ENCODE measurements at regions not wholly inside any gene's neighbourhood (a gene's known extent, or its start where the extent isn't known, plus 50 kb on each side); places are given as distances from the start of the nearest gene placed in this dataset.
"Not testable (repeated sequence)": the region's sequence is repeated elsewhere in the genome, so short reads cannot be mapped to it uniquely, and the experiment has no call there.

GRCh38 chr6:6074190-6074589, 67.5 kb upstream of the NRN1 start:
- no peak for TF ChIP-seq POLR2A (IDR thresholded peaks at IDR 0.05)
- Histone ChIP-seq H3K9me3 (peaks cover 0 to 3% (median 0%) of the 10 kb centered on the region in 12 donors), H3K27me3 (peaks cover 0 to 32% (median 0%) of the 10 kb centered on the region in 9 donors), H3K4me3 (no peak overlapping the region), H3K36me3 (no peaks in the 10 kb centered on the region), H3K27ac (no peak overlapping the region), H3K4me1 (no peaks in the 10 kb centered on the region)
- DNase-seq (no peak), ATAC-seq (no peak)
- intact Hi-C loops (cut with DNase I) = no loop called here

GRCh38 chr6:6068157-6068556, 61.4 kb upstream of the NRN1 start:
- H3K4me3 ChIP-seq; H3K36me3 ChIP-seq; H3K27ac ChIP-seq; ATAC-seq; intact Hi-C loops (cut with DNase I); DNase-seq; H3K4me1 ChIP-seq: not testable (repeated sequence)
- 87 to 93% (median 92%) methylated on average over 5 of the region's 5 CpGs for WGBS, 4 donors
- Histone ChIP-seq H3K9me3 (peaks cover 0 to 12% (median 5%) of the 10 kb centered on the region in 12 donors), H3K27me3 (peaks cover 0 to 23% (median 0%) of the 10 kb centered on the region in 9 donors)

- peaks cover 0 to 19% (median 9%) of the 10 kb centered on the region in 12 donors for H3K9me3 ChIP-seq
- no peaks in the 10 kb centered on the region for H3K36me3 ChIP-seq
- intact Hi-C loops (cut with DNase I) = loop anchor here in 9 of 10 donors (2.0 to 10.0 kb wide), 7 partner anchors 257 to 489 kb away; no protein-coding TSS in a partner anchor
- WGBS, 4 donors = 74 to 84% (median 78%) methylated on average over 22 to 25 of the region's 25 CpGs
- H3K27ac ChIP-seq = no peak overlapping the region
- H3K27me3 ChIP-seq = peaks cover 0 to 5% (median 0%) of the 10 kb centered on the region in 9 donors
- ATAC-seq (no peak), DNase-seq (no peak)
- TF ChIP-seq CTCF (IDR thresholded peaks at IDR 0.05) (no peak), POLR2A (IDR thresholded peaks at IDR 0.05) (no peak)
- H3K4me1 ChIP-seq = no peaks in the 10 kb centered on the region
- no peak overlapping the region for H3K4me3 ChIP-seq
These were observed 51.3 kb upstream of the NRN1 start for GRCh38 chr6:6058054-6058444.

GRCh38 chr6:6057442-6058053, 50.8 kb upstream of the NRN1 start:
- ATAC-seq (peak in 3 of 4 donors; percentile 51 to 62 (median 61)), DNase-seq (no peak)
- Histone ChIP-seq H3K4me3 (no peak overlapping the region), H3K27ac (no peak overlapping the region), H3K27me3 (peaks cover 0 to 9% (median 0%) of the 10 kb centered on the region in 9 donors), H3K9me3 (peaks cover 0 to 15% (median 8%) of the 10 kb centered on the region in 12 donors), H3K36me3 (no peaks in the 10 kb centered on the region), H3K4me1 (no peaks in the 10 kb centered on the region)
- intact Hi-C loops (cut with DNase I) = loop anchor here (1.0 to 10.0 kb wide), 12 partner anchors 257 to 490 kb away; no protein-coding TSS in a partner anchor
- TF ChIP-seq CTCF (IDR thresholded peaks at IDR 0.05) (peak; percentile 51 to 79 (median 67)), POLR2A (IDR thresholded peaks at IDR 0.05) (no peak)
- 53 to 58% (median 56%) methylated on average over 9 of the region's 9 CpGs for WGBS, 4 donors

Measured in heart left ventricle (tissue), 16 donors.